Mesendoderm (in vitro differentiated cells): ENCODE measurements at regions not wholly inside any gene's neighbourhood (a gene's known extent, or its start where the extent isn't known, plus 50 kb on each side); places are given as distances from the start of the nearest gene placed in this dataset.
"Not testable (repeated sequence)": the region's sequence is repeated elsewhere in the genome, so short reads cannot be mapped to it uniquely, and the experiment has no call there.

Experiments used
- DNase-seq: peaks from one replicate; pipeline ENCODE4 v3.0.0; 2013
- H2AK5ac ChIP-seq: 2 replicates; pipeline ENCODE4 v1.6.1; 2013; ENCODE audit warnings: low read length, inconsistent platforms
- H2BK120ac ChIP-seq: 2 replicates; pipeline ENCODE4 v1.6.1; 2013; ENCODE audit warnings: low read depth, mild to moderate bottlenecking, low read length, moderate library complexity, mixed read lengths
- H2BK15ac ChIP-seq: replicated peaks from 2 replicates; pipeline ENCODE4 v1.6.1; 2013; ENCODE audit warnings: low read depth, mild to moderate bottlenecking, moderate library complexity
- H2BK5ac ChIP-seq: 2 replicates; pipeline ENCODE4 v1.6.1; 2013; ENCODE audit warnings: low read length, inconsistent platforms
- H3K18ac ChIP-seq: 2 replicates; pipeline ENCODE4 v1.6.1; 2013; ENCODE audit warnings: mild to moderate bottlenecking, low read length, mixed read lengths
- H3K23ac ChIP-seq: one replicate; pipeline ENCODE4 v1.6.1; 2013; ENCODE audit warnings: low read length
- H3K27ac ChIP-seq: 2 replicates; pipeline ENCODE4 v1.5.1; 2013; ENCODE audit warnings: low read depth, mild to moderate bottlenecking, inconsistent platforms, low read length, moderate library complexity
- H3K27me3 ChIP-seq: 2 replicates; pipeline ENCODE4 v1.6.1; 2013; ENCODE audit warnings: low read length, control low read depth, mild to moderate bottlenecking, inconsistent platforms; ENCODE audit not compliant: insufficient read depth, poor library complexity
- H3K36me3 ChIP-seq: 2 replicates; pipeline ENCODE4 v1.6.1; 2013; ENCODE audit warnings: low read length, inconsistent platforms; ENCODE audit not compliant: control insufficient read depth, insufficient read depth
- H3K4ac ChIP-seq: one replicate; pipeline ENCODE4 v1.6.1; 2013; ENCODE audit warnings: low read depth, mild to moderate bottlenecking, low read length, moderate library complexity
- H3K4me1 ChIP-seq: 2 replicates; pipeline ENCODE4 v1.6.1; 2013; ENCODE audit warnings: low read depth, low read length, inconsistent platforms; ENCODE audit not compliant: control insufficient read depth
- H3K4me2 ChIP-seq: 2 replicates; pipeline ENCODE4 v1.6.1; 2013; ENCODE audit warnings: low read length
- H3K4me3 ChIP-seq: 2 replicates; pipeline ENCODE4 v1.5.1; 2013; ENCODE audit warnings: mild to moderate bottlenecking, low read length
- H3K56ac ChIP-seq: one replicate; pipeline ENCODE4 v1.6.1; 2013; ENCODE audit warnings: low read length
- H3K79me1 ChIP-seq: 2 replicates; pipeline ENCODE4 v1.6.1; 2013; ENCODE audit warnings: low read length, inconsistent platforms
- H3K79me2 ChIP-seq: 2 replicates; pipeline ENCODE4 v1.6.1; 2013; ENCODE audit warnings: mild to moderate bottlenecking, low read length; ENCODE audit not compliant: control insufficient read depth, insufficient read depth
- H3K9ac ChIP-seq: 2 replicates; pipeline ENCODE4 v1.6.1; 2013; ENCODE audit warnings: low read length, inconsistent platforms
- H4K5ac ChIP-seq: one replicate; pipeline ENCODE4 v1.6.1; 2013; ENCODE audit warnings: low read length
- H4K8ac ChIP-seq: one replicate; pipeline ENCODE4 v1.6.1; 2013; ENCODE audit warnings: low read depth, mild to moderate bottlenecking, control low read depth, low read length, moderate library complexity
- WGBS: extraction: QIAGEN DNeasy Blood & Tissue Kit; methylation state at CpG from one replicate; pipeline ENCODE4 v1.1.7; 2013; ENCODE audit warnings: low lambda C conversion rate, missing lambda C conversion rate; ENCODE audit not compliant: insufficient coverage; ENCODE audit errors: extremely low coverage; 5-methylcytosine and 5-hydroxymethylcytosine counted together

GRCh38 chr16:18222054-18223009 is 114.2 kb downstream of the NPIPA8 start:
- H3K36me3 ChIP-seq, DNase-seq, H3K79me1 ChIP-seq, H3K27me3 ChIP-seq, H3K4me3 ChIP-seq, H3K27ac ChIP-seq, H3K18ac ChIP-seq, H3K4me2 ChIP-seq, H2BK15ac ChIP-seq, H3K4me1 ChIP-seq, H3K56ac ChIP-seq, H4K8ac ChIP-seq, H2AK5ac ChIP-seq, H3K79me2 ChIP-seq, H3K9ac ChIP-seq, H3K23ac ChIP-seq, H2BK120ac ChIP-seq, H2BK5ac ChIP-seq, H4K5ac ChIP-seq, H3K4ac ChIP-seq: not testable (repeated sequence)
- WGBS = no CpG with 5 or more reads among the region's 24 CpGs

GRCh38 chr16:18217741-18218140 is 118.8 kb downstream of the NPIPA8 start:
- not testable (repeated sequence) for H2BK120ac ChIP-seq, H3K4me3 ChIP-seq, H3K56ac ChIP-seq, H3K79me2 ChIP-seq, H2BK15ac ChIP-seq, H2BK5ac ChIP-seq, H3K36me3 ChIP-seq, H4K5ac ChIP-seq, H4K8ac ChIP-seq, H3K4ac ChIP-seq, H3K18ac ChIP-seq, H3K23ac ChIP-seq, H3K4me1 ChIP-seq, H3K27me3 ChIP-seq, H2AK5ac ChIP-seq, H3K9ac ChIP-seq, DNase-seq, H3K27ac ChIP-seq, H3K79me1 ChIP-seq, H3K4me2 ChIP-seq
- no CpG with 5 or more reads among the region's 9 CpGs for WGBS

- H3K4me2 ChIP-seq = not testable (repeated sequence)
Measured at GRCh38 chr16:18216814-18217213, 119.7 kb downstream of the NPIPA8 start.

GRCh38 chr16:18213810-18214209 is 122.7 kb downstream of the NPIPA8 start:
- not testable (repeated sequence) for H3K36me3 ChIP-seq, H3K4ac ChIP-seq, DNase-seq, H2AK5ac ChIP-seq, H3K4me1 ChIP-seq, H4K8ac ChIP-seq, H3K9ac ChIP-seq, H3K4me3 ChIP-seq, H3K18ac ChIP-seq, H3K23ac ChIP-seq, H3K79me1 ChIP-seq, H4K5ac ChIP-seq, H3K27me3 ChIP-seq, H3K79me2 ChIP-seq, H3K27ac ChIP-seq, H2BK5ac ChIP-seq, H3K4me2 ChIP-seq, H3K56ac ChIP-seq, H2BK15ac ChIP-seq, H2BK120ac ChIP-seq
- WGBS = no CpG with 5 or more reads among the region's 4 CpGs

More at GRCh38 chr16:18216814-18217213, 119.7 kb downstream of the NPIPA8 start:
- not testable (repeated sequence) for H4K8ac ChIP-seq, H3K4me3 ChIP-seq, H3K18ac ChIP-seq, H3K4ac ChIP-seq, H3K23ac ChIP-seq, H3K79me2 ChIP-seq, H4K5ac ChIP-seq, H3K4me1 ChIP-seq, H3K27ac ChIP-seq, H2BK15ac ChIP-seq, H2BK120ac ChIP-seq, H3K27me3 ChIP-seq, H3K56ac ChIP-seq, H3K36me3 ChIP-seq, H2BK5ac ChIP-seq, H3K79me1 ChIP-seq, H3K9ac ChIP-seq, H2AK5ac ChIP-seq
- peak; percentile 65 for DNase-seq
- WGBS = no CpG with 5 or more reads among the region's 9 CpGs

GRCh38 chr16:18211505-18211904 is 125.0 kb downstream of the NPIPA8 start:
- H3K27me3 ChIP-seq, H4K5ac ChIP-seq, H3K79me2 ChIP-seq, H3K18ac ChIP-seq, H3K4me3 ChIP-seq, H3K27ac ChIP-seq, H3K79me1 ChIP-seq, H3K56ac ChIP-seq, H2BK15ac ChIP-seq, H3K4me1 ChIP-seq, DNase-seq, H3K4me2 ChIP-seq, H4K8ac ChIP-seq, H3K23ac ChIP-seq, H2BK5ac ChIP-seq, H3K4ac ChIP-seq, H3K9ac ChIP-seq, H2BK120ac ChIP-seq, H2AK5ac ChIP-seq, H3K36me3 ChIP-seq: not testable (repeated sequence)
- WGBS = no CpG with 5 or more reads among the region's 4 CpGs
